Fibroblast of villous mesenchyme (primary cell): ENCODE measurements at regions not wholly inside any gene's neighbourhood (a gene's known extent, or its start where the extent isn't known, plus 50 kb on each side); places are given as distances from the start of the nearest gene placed in this dataset.
"Not testable (repeated sequence)": the region's sequence is repeated elsewhere in the genome, so short reads cannot be mapped to it uniquely, and the experiment has no call there.

Experiments used
- DNase-seq: peaks from one replicate; pipeline ENCODE4 v3.0.0-alpha.2; 2010; ENCODE audit warnings: low read depth
- H3K4me3 ChIP-seq: 2 replicates; pipeline ENCODE4 v1.5.1; 2011; ENCODE audit warnings: low read depth, mild to moderate bottlenecking, low read length
- TF ChIP-seq, protein P1 (sequence below): IDR thresholded peaks from 2 replicates; pipeline ENCODE4 v1.5.1; 2012; ENCODE audit warnings: low read depth, mild to moderate bottlenecking, low read length; ENCODE audit not compliant: insufficient read depth

DNA sequence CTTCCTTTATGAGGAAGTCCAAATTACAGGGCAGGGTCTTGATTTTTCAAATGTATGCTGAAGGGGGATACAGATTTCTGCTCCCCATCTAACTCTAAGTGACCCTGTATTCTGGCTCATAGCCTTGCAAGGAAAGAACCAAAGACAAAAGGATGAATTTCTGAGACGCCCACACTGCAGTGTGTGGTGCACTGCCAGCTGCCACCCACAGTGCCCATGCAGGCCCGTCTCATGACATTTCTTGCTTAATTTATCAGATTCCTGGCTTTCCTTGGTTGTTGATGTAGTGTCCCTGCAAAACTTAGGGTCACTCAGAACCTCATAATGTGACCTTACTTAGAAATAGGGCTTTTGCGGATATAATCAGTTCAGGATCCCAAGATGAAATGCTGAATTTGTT, 68.0 kb downstream of the CBLN4 start:
- TF ChIP-seq, protein P1, sequence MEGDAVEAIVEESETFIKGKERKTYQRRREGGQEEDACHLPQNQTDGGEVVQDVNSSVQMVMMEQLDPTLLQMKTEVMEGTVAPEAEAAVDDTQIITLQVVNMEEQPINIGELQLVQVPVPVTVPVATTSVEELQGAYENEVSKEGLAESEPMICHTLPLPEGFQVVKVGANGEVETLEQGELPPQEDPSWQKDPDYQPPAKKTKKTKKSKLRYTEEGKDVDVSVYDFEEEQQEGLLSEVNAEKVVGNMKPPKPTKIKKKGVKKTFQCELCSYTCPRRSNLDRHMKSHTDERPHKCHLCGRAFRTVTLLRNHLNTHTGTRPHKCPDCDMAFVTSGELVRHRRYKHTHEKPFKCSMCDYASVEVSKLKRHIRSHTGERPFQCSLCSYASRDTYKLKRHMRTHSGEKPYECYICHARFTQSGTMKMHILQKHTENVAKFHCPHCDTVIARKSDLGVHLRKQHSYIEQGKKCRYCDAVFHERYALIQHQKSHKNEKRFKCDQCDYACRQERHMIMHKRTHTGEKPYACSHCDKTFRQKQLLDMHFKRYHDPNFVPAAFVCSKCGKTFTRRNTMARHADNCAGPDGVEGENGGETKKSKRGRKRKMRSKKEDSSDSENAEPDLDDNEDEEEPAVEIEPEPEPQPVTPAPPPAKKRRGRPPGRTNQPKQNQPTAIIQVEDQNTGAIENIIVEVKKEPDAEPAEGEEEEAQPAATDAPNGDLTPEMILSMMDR, result no peak
- no peak for DNase-seq
- no peak overlapping the region for H3K4me3 ChIP-seq

DNA sequence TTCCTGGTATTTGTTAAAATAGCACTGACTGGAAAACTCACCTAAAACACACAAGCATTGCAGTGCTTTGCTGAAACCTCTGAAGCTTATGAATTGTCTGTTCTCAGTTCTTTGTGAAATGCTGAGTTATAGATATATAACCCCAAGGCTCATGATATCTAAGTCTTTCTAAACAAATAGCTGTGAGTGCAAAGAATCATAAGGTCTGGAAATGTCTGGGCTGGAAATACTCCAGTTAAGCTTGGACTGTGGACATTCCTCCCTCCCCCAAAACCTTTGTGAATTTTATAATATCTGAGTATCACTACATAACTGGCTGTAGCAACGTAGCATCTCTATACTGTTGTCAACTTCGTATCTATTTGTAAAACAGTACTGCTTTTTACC, 69.1 kb downstream of the CBLN4 start:
- no peak for DNase-seq
- TF ChIP-seq, protein P1, result no peak
- H3K4me3 ChIP-seq, result no peak overlapping the region

DNA sequence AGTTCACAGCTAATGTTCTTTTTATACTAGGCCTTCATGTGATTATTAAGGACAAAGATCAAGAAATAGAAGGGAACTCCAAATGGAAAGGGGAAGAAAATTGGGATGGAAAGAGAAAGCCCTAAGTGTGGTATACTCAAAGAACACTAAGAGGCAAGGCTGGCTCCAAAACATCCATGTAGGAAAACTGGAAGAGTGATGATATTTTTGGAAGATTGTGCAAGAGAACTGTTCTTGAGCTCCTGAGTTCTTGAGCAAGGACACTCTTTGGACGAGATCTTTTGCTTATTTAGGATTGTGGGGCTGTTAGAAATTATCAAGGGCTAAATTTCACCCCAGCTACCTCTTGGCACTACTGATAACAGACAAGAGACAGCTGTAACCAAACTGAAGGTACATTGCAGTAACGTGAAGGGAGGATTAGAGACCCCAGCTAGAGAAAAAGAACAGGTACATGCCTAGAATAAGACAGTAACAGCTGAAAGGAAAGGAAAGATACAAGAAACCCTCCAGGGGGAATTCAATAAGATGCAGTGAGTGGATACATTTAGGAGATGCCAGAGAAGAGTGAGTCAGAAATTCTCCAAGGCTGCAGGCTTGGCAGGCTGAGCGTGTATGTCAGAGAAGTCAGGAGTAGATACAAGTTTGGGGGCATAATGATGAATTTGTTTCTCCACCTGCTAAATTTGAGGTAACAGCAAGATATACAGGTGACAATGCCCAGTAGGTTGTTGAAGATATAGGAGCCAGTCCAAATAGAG, 69.7 kb downstream of the CBLN4 start:
- TF ChIP-seq, protein P1, result no peak
- H3K4me3 ChIP-seq, result no peak overlapping the region
- no peak for DNase-seq

DNA sequence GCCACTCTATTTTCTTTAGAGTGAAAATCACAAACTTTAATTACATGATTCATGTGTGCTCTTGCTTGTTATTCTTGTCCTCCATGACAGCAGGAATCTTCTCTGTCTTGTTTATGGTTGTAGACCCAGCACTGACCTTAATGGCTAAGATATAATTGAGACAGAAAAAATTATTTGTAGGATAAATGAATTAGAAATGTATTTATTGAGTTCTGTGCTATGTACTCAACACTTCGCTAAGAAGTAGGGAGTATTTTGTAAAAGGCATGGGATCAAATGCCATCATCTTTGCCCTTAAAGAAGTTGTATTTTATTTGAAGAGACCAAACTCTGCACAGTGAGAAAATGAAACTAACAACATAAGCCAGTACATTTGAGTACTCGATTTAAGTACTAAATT, 71.2 kb downstream of the CBLN4 start:
- no peak overlapping the region for H3K4me3 ChIP-seq
- TF ChIP-seq, protein P1, result no peak
- DNase-seq, result no peak

DNA sequence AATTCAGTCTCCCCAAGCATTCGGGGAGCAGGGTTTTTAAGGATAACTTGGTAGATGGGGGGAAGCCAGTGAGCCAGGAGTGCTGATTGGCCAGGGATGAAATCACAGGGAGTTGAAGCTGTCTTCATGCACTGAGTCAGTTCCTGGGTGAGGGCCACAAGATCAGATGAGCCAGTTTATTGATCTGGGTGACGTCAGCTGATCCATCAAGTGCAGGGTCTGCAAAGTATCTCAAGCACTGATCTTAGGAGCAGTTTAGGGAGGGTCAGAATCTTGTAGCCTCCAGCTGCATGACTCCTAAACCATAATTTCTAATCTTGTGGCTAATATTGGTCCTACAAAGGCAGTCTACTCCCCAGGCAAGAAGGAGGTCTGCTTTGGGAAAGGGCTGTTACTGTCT, 74.4 kb downstream of the CBLN4 start:
- not testable (repeated sequence) for DNase-seq

DNA sequence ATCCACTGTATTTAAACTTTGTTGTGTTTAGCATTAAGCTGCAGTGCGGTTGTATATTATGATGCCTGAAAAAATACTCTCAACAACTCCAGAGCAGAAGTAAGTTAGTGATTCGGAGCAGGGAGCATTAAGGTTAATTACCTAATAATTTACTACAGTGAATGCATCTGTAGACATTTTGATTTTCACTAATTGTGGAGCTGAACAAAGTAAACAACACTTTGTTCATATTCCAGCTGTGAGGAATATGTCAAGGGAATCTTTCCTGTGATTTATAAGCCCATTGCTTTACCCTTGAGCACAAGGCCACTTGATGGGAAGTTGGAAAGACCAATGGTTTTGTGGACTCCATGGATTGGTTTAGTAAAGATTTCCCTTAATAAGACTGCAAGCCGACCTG, 77.1 kb downstream of the CBLN4 start:
- H3K4me3 ChIP-seq, result no peak overlapping the region
- TF ChIP-seq, protein P1, result no peak
- no peak for DNase-seq

More for the DNA sequence above, 74.4 kb downstream of the CBLN4 start:
- H3K4me3 ChIP-seq, result not testable (repeated sequence)

DNA sequence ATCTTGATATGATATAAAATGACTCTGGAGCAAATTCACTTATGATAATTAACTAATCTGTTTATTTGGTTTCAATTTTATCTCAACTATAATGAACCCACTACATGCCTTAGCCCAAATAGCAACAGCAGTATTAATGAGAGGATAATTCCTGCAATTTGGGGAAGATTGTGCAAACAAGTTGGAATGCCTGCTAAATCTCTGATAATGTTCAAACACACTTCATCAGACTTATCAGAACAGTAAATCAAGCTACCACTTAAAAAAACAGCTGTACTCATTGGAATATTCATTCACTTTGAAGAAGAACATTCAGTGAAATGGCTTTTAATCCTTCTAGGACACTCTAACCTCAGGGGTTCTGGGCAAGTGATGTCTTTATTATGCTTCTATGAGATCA, 85.4 kb downstream of the CBLN4 start:
- H3K4me3 ChIP-seq, result no peak overlapping the region
- no peak for DNase-seq
- TF ChIP-seq, protein P1, result no peak
